Astrocyte (in vitro differentiated cells and primary cell): ENCODE measurements at regions not wholly inside any gene's neighbourhood (a gene's known extent, or its start where the extent isn't known, plus 50 kb on each side); places are given as distances from the start of the nearest gene placed in this dataset.
A peak's percentile ranks its signal among the peaks of the same experiment; 100 is the strongest.

Experiments used
- DNase-seq: peaks from one replicate; pipeline ENCODE4 v3.0.0-alpha.2; 2010; ENCODE audit warnings: low read depth
- FAIRE-seq: peaks from 2 replicates; lab custom pipeline; 2011; peaks lifted over from hg19 to GRCh38; lab: Jason Lieb, UNC
- H2AFZ ChIP-seq: 2 replicates; pipeline ENCODE4 v1.6.0; 2012; ENCODE audit warnings: low read depth, low read length, inconsistent platforms
- H3K27ac ChIP-seq: 2 replicates; pipeline ENCODE4 v1.5.1; 2011; ENCODE audit warnings: low read depth, low read length, inconsistent platforms
- H3K27me3 ChIP-seq: 2 replicates; pipeline ENCODE4 v1.6.0; 2011; ENCODE audit warnings: low read length, inconsistent platforms; ENCODE audit not compliant: insufficient read depth
- H3K36me3 ChIP-seq: 2 replicates; pipeline ENCODE4 v1.5.1; 2011; ENCODE audit warnings: low read length, inconsistent platforms; ENCODE audit not compliant: insufficient read depth
- H3K4me1 ChIP-seq: 2 replicates; pipeline ENCODE4 v1.5.1; 2011; ENCODE audit warnings: low read length, inconsistent platforms; ENCODE audit not compliant: insufficient read depth
- H3K4me2 ChIP-seq: 2 replicates; pipeline ENCODE4 v1.6.0; 2012; ENCODE audit warnings: low read length, inconsistent platforms
- H3K4me3 ChIP-seq: 2 replicates; pipeline ENCODE4 v1.5.1; 2011; ENCODE audit warnings: low read depth, mild to moderate bottlenecking, low read length, inconsistent platforms; ENCODE audit not compliant: insufficient read depth
- H3K79me2 ChIP-seq: 2 replicates; pipeline ENCODE4 v1.6.0; 2012; ENCODE audit warnings: mild to moderate bottlenecking, low read length, inconsistent platforms; ENCODE audit not compliant: insufficient read depth
- H3K9ac ChIP-seq: 2 replicates; pipeline ENCODE4 v1.6.0; 2012; ENCODE audit warnings: mild to moderate bottlenecking, low read length, inconsistent platforms
- H3K9me3 ChIP-seq: 2 replicates; pipeline ENCODE4 v1.5.1; 2012; ENCODE audit warnings: low read depth, mild to moderate bottlenecking, low read length, inconsistent platforms; ENCODE audit not compliant: insufficient read depth
- H4K20me1 ChIP-seq: 2 replicates; pipeline ENCODE4 v1.6.0; 2012; ENCODE audit warnings: low read length, inconsistent platforms; ENCODE audit not compliant: insufficient read depth
- H3K27ac Mint-ChIP-seq: one replicate; pipeline ENCODE4 v1.8.0; 2021; ENCODE audit warnings: mild to moderate bottlenecking, mixed read lengths; ENCODE audit not compliant: unreplicated experiment
- H3K27me3 Mint-ChIP-seq: one replicate; pipeline ENCODE4 v1.8.0; 2021; ENCODE audit warnings: low read depth, mixed read lengths; ENCODE audit not compliant: unreplicated experiment
- H3K36me3 Mint-ChIP-seq: one replicate; pipeline ENCODE4 v1.8.0; 2021; ENCODE audit warnings: low read depth, mixed read lengths; ENCODE audit not compliant: unreplicated experiment
- H3K4me1 Mint-ChIP-seq: one replicate; pipeline ENCODE4 v1.8.0; 2021; ENCODE audit warnings: low read depth, mixed read lengths; ENCODE audit not compliant: unreplicated experiment
- H3K4me3 Mint-ChIP-seq: one replicate; pipeline ENCODE4 v1.8.0; 2021; ENCODE audit warnings: mild to moderate bottlenecking, moderate library complexity, mixed read lengths; ENCODE audit not compliant: unreplicated experiment
- H3K9me3 Mint-ChIP-seq: one replicate; pipeline ENCODE4 v1.8.0; 2021; ENCODE audit warnings: mild to moderate bottlenecking, mixed read lengths; ENCODE audit not compliant: unreplicated experiment
- EZH2 ChIP-seq: IDR thresholded peaks from 2 replicates; pipeline ENCODE4 v1.6.1; 2012; ENCODE audit warnings: mild to moderate bottlenecking, low read length, inconsistent platforms; ENCODE audit not compliant: insufficient read depth
- TF ChIP-seq, protein P1 (sequence below): IDR thresholded peaks from 2 replicates; pipeline ENCODE4 v1.5.1; 2011; ENCODE audit warnings: low read depth, mild to moderate bottlenecking, inconsistent platforms, low read length, moderate library complexity; ENCODE audit not compliant: insufficient read depth

- Mint-ChIP-seq H3K36me3 (no peaks in the 10 kb centered on the region), H3K9me3 (no peaks in the 10 kb centered on the region), H3K4me3 (no peak overlapping the region), H3K27ac (peak overlapping the region; percentile 41), H3K27me3 (peaks cover 3% of the 10 kb centered on the region), H3K4me1 (peaks cover 13% of the 10 kb centered on the region)
- Histone ChIP-seq H4K20me1 (no peaks in the 10 kb centered on the region), H3K79me2 (no peaks in the 10 kb centered on the region), H3K4me1 (peaks cover 8% of the 10 kb centered on the region), H3K4me3 (no peak overlapping the region), H3K4me2 (no peak overlapping the region), H3K9ac (no peak overlapping the region), H3K9me3 (no peaks in the 10 kb centered on the region), H3K27me3 (no peaks in the 10 kb centered on the region), H3K27ac (no peak overlapping the region), H3K36me3 (no peaks in the 10 kb centered on the region), H2AFZ (no peak overlapping the region)
- FAIRE-seq (no peak), DNase-seq (no peak)
- TF ChIP-seq, protein P1, sequence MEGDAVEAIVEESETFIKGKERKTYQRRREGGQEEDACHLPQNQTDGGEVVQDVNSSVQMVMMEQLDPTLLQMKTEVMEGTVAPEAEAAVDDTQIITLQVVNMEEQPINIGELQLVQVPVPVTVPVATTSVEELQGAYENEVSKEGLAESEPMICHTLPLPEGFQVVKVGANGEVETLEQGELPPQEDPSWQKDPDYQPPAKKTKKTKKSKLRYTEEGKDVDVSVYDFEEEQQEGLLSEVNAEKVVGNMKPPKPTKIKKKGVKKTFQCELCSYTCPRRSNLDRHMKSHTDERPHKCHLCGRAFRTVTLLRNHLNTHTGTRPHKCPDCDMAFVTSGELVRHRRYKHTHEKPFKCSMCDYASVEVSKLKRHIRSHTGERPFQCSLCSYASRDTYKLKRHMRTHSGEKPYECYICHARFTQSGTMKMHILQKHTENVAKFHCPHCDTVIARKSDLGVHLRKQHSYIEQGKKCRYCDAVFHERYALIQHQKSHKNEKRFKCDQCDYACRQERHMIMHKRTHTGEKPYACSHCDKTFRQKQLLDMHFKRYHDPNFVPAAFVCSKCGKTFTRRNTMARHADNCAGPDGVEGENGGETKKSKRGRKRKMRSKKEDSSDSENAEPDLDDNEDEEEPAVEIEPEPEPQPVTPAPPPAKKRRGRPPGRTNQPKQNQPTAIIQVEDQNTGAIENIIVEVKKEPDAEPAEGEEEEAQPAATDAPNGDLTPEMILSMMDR = no peak
- TF ChIP-seq EZH2 = no peak
Measured at GRCh38 chr10:34911661-34912205, 96.6 kb upstream of the PARD3 start.

GRCh38 chr10:34908481-34908880, 93.4 kb upstream of the PARD3 start:
- FAIRE-seq = peak; percentile 41

More at GRCh38 chr10:34908481-34908880, 93.4 kb upstream of the PARD3 start:
- Histone ChIP-seq H3K36me3 (no peaks in the 10 kb centered on the region), H3K27ac (no peak overlapping the region), H3K4me2 (peak overlapping the region; percentile 45), H3K4me3 (no peak overlapping the region), H3K27me3 (no peaks in the 10 kb centered on the region), H4K20me1 (no peaks in the 10 kb centered on the region), H3K79me2 (no peaks in the 10 kb centered on the region), H2AFZ (no peak overlapping the region), H3K9me3 (no peaks in the 10 kb centered on the region), H3K9ac (peak overlapping the region; percentile 5), H3K4me1 (peaks cover 8% of the 10 kb centered on the region)
- Mint-ChIP-seq H3K9me3 (no peaks in the 10 kb centered on the region), H3K27ac (no peak overlapping the region), H3K4me3 (no peak overlapping the region), H3K36me3 (peaks cover 2% of the 10 kb centered on the region), H3K4me1 (peaks cover 17% of the 10 kb centered on the region), H3K27me3 (peaks cover 3% of the 10 kb centered on the region)
- peak; percentile 67 for DNase-seq
- TF ChIP-seq, protein P1 = no peak
- TF ChIP-seq EZH2 = no peak
